ENCODE measurements at regions not wholly inside any gene's neighbourhood (a gene's known extent, or its start where the extent isn't known, plus 50 kb on each side); places are given as distances from the start of the nearest gene placed in this dataset.

- no peak for TF ChIP-seq CTCF (IDR thresholded peaks at IDR 0.05)
- TF ChIP-seq MAX (IDR thresholded peaks at IDR 0.05): no peak
- TF ChIP-seq JUN (IDR thresholded peaks at IDR 0.05): no peak
- TF ChIP-seq EP300 (IDR thresholded peaks at IDR 0.05): no peak
These were observed 69.8 kb upstream of the NCOR2 start for GRCh38 chr12:124637163-124637562.

Data from A549 (cell line).